ENCODE measurements at regions not wholly inside any gene's neighbourhood (a gene's known extent, or its start where the extent isn't known, plus 50 kb on each side); places are given as distances from the start of the nearest gene placed in this dataset.

DNA sequence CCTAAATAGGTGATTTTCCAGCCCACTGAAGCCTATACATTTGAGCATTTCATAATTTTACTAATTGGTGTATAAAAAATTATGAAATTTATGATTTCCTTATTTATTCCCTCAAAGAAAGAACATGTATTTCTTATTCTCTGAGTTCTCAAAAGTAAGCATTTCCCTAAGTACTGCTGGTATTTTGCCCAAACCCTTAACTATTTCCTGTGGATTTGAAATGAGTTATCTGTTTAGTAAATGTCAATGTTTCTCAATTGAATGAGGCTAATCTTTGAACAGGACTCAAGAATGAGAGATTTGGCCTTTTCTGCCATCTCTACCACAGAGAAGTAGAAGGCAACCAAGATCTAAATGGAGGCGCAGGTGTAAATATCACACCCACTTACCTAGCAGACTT is 751.7 kb downstream of the TLE1 start:
- no peak overlapping the region for H3K4me3 ChIP-seq (ENCODE audit: low read depth, low read length)
- TF ChIP-seq, protein P1, sequence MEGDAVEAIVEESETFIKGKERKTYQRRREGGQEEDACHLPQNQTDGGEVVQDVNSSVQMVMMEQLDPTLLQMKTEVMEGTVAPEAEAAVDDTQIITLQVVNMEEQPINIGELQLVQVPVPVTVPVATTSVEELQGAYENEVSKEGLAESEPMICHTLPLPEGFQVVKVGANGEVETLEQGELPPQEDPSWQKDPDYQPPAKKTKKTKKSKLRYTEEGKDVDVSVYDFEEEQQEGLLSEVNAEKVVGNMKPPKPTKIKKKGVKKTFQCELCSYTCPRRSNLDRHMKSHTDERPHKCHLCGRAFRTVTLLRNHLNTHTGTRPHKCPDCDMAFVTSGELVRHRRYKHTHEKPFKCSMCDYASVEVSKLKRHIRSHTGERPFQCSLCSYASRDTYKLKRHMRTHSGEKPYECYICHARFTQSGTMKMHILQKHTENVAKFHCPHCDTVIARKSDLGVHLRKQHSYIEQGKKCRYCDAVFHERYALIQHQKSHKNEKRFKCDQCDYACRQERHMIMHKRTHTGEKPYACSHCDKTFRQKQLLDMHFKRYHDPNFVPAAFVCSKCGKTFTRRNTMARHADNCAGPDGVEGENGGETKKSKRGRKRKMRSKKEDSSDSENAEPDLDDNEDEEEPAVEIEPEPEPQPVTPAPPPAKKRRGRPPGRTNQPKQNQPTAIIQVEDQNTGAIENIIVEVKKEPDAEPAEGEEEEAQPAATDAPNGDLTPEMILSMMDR (IDR thresholded peaks at IDR 0.05; ENCODE audit: low read depth, low read length, missing control alignments), result no peak
- no peak for DNase-seq (ENCODE audit: low read depth)

DNA sequence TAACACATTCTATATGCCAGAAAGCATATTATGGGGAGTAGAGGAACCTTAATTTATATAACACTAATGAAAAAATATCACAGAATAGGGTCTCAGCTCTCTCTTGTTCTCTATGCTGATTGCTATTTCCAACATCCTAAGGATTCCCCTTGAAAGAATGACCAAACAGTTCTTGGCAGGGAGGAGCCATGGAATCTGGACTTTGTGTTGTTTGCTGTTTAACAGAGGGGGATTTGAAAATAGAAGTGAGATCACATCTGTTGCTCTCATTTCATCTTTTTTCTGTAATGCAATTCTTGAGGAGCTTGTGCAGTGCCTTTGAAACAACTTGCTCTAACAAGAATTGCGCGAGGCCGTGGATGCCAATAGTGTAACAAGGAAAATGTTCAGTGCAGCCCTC is 755.3 kb downstream of the TLE1 start:
- TF ChIP-seq, protein P1 (IDR thresholded peaks at IDR 0.05; ENCODE audit: low read depth, low read length, missing control alignments), result no peak
- DNase-seq (ENCODE audit: low read depth), result no peak
- H3K4me3 ChIP-seq (ENCODE audit: low read depth, low read length), result no peak overlapping the region

DNA sequence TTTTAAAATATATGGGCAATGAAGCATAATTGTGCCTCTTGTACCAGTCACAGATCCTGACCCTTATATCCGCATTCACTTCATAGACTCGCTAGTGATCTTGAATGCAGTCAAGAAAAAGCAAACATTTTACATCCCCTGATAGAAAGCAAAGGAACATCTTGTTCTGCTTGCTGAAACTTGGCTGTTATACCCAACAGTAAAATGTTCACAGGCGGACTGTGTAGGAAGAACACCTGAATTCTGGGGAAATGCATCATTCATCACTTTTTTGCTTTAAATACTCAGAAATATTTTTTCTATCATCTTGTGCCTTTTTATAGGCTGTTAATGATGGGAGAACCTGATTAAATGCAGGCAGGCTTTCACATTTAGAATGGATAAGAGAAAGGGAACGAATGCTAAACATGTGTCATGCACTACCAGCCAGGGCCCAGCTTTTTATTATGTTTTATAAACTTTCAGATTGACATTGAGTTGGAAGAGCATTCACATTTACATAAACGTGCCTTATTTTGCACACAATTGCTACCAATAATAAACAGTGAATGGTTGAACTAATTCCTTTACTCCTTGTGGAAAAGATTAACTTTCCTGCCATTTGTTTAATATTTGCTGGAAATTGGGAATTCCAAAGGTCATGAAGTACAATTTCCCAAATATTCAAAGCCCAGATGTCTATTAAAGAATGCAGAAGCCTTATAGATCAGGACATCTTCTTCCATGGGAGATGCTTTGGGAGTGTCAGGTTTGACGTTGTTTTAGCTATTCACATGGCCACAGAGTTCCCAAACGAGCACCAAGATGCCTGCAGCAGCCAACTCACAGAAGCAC is 756.2 kb downstream of the TLE1 start:
- no peak for DNase-seq (ENCODE audit: low read depth)
- no peak overlapping the region for H3K4me3 ChIP-seq (ENCODE audit: low read depth, low read length)
- TF ChIP-seq, protein P1 (IDR thresholded peaks at IDR 0.05; ENCODE audit: low read depth, low read length, missing control alignments), result no peak

DNA sequence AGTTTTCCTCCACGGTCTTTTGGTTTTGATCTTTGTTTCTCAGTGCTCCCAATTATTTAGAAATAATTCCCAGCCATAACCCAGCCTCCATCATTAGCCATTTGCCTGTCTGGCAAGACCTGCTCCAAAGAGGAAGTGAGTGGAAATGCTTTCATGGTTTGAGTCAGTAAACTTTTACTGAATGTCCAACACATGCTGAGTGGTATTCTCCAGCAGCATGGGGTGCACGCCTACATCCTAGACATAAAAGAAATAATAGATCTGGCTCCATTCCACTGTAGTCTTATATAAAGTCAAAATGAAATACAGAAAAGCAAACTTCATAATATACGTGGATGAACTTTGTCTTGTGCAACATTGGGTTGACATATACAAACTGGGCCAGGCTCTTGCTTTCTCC is 757.2 kb downstream of the TLE1 start:
- TF ChIP-seq, protein P1 (IDR thresholded peaks at IDR 0.05; ENCODE audit: low read depth, low read length, missing control alignments), result no peak
- H3K4me3 ChIP-seq (ENCODE audit: low read depth, low read length), result no peak overlapping the region
- no peak for DNase-seq (ENCODE audit: low read depth)

DNA sequence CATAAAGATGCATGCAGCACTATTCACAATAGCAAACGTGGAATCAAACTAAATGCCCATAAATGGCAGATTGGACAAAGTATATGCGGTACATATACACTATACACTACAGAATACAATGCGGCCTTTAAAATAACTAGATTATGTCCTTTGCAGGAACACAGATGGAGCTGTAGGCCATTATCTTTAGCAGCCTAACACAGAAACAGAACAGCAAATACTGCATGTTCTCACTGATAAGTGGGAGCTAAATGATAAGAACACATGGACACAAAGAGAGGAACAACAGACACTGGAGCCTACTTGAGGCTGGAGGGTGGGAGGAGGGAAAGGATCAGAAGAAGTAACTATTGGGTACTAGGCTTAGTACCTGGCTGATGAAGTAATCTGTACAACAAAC is 758.2 kb downstream of the TLE1 start:
- DNase-seq (ENCODE audit: low read depth), result no peak
- no peak overlapping the region for H3K4me3 ChIP-seq (ENCODE audit: low read depth, low read length)
- TF ChIP-seq, protein P1 (IDR thresholded peaks at IDR 0.05; ENCODE audit: low read depth, low read length, missing control alignments), result no peak

DNA sequence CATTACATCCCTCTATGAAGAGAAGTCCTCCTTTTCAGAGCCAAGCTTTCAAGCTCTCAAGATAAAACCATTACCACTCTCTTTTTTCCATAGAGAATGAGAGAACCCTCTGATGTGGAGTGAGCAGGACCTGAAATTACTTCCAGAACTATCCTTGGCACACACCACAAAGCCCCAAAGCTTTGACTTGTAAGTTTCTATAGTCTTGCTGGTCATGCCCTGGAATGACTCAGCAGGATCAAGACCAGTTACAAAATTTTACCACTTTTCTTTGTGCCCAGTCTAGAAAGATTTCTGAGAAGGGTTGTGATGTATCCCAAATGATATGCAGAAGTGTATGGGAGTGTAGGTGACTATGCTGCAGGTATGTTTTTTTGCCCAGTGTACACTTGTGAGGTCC is 760.6 kb downstream of the TLE1 start:
- H3K4me3 ChIP-seq (ENCODE audit: low read depth, low read length), result no peak overlapping the region
- DNase-seq (ENCODE audit: low read depth), result no peak
- TF ChIP-seq, protein P1 (IDR thresholded peaks at IDR 0.05; ENCODE audit: low read depth, low read length, missing control alignments), result no peak

DNA sequence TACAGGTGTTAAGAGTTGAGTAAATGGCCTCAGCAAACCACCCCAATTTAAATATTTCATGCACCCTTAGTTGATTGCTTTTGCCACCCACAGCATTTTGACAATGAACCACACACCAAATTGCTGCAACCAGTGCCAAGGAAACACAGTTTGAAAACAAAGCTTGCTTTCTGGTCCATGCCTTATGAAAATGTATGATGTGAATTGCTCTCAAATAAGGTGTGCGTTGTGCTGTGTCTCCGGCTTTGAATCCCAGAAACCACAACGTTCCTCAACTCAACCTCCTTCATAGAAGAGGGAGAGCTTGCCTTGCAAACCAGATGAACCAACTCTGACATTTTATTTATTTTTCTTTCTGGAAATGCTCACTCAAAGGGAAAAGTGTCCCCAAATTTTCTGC is 762.7 kb downstream of the TLE1 start:
- no peak overlapping the region for H3K4me3 ChIP-seq (ENCODE audit: low read depth, low read length)
- TF ChIP-seq, protein P1 (IDR thresholded peaks at IDR 0.05; ENCODE audit: low read depth, low read length, missing control alignments), result no peak
- no peak for DNase-seq (ENCODE audit: low read depth)
